Activated CD8-positive, alpha-beta T cell treated with anti-CD3 and anti-CD28 coated beads, Interleukin-2, amount 10 ng/mL, durations not matched to agents 7 days and 5 days (primary cell): ENCODE measurements at regions not wholly inside any gene's neighbourhood (a gene's known extent, or its start where the extent isn't known, plus 50 kb on each side); places are given as distances from the start of the nearest gene placed in this dataset.
"Not testable (repeated sequence)": the region's sequence is repeated elsewhere in the genome, so short reads cannot be mapped to it uniquely, and the experiment has no call there.

ENCODE experiments used
- ATAC-seq: fragments of 150-1000 bp; cut with Tn5 transposase; one replicate; pipeline ENCODE4 v1.10.0; 2021; ENCODE audit warnings: moderate library complexity
- CTCF ChIA-PET: fragments of 350-600 bp; sonication (Branson Sonifier 250); formaldehyde crosslinking; loops from one replicate; lab custom pipeline; 2021; ENCODE audit warnings: antibody characterized with exemption; lab: Charles Lee
- POLR2A ChIA-PET: fragments of 350-600 bp; sonication (Branson Sonifier 250); formaldehyde crosslinking; loops from one replicate; lab custom pipeline; 2021; ENCODE audit warnings: antibody characterized with exemption; lab: Charles Lee
- DNase-seq: peaks from one replicate; pipeline ENCODE4 v3.0.0-alpha.2; 2020
- H3K27ac Mint-ChIP-seq: one replicate; pipeline ENCODE4 v1.8.0; 2021; ENCODE audit warnings: mild to moderate bottlenecking, mixed read lengths
- H3K27me3 Mint-ChIP-seq: one replicate; pipeline ENCODE4 v1.8.0; 2021; ENCODE audit warnings: low read depth, mixed read lengths
- H3K36me3 Mint-ChIP-seq: one replicate; pipeline ENCODE4 v1.8.0; 2021; ENCODE audit warnings: low read depth, mixed read lengths
- H3K4me1 Mint-ChIP-seq: one replicate; pipeline ENCODE4 v1.8.0; 2021; ENCODE audit warnings: low read depth, mixed read lengths
- H3K4me3 Mint-ChIP-seq: one replicate; pipeline ENCODE4 v1.8.0; 2021; ENCODE audit warnings: mild to moderate bottlenecking, mixed read lengths
- H3K9me3 Mint-ChIP-seq: one replicate; pipeline ENCODE4 v1.8.0; 2022; ENCODE audit warnings: mixed read lengths; ENCODE audit not compliant: insufficient read depth

GRCh38 chr5:118107246-118107645, 881.1 kb downstream of the DTWD2 start:
- H3K36me3 Mint-ChIP-seq, DNase-seq, H3K4me3 Mint-ChIP-seq, H3K27ac Mint-ChIP-seq, ATAC-seq, POLR2A ChIA-PET, CTCF ChIA-PET, H3K9me3 Mint-ChIP-seq, H3K4me1 Mint-ChIP-seq, H3K27me3 Mint-ChIP-seq: not testable (repeated sequence)

- ATAC-seq = no peak
- no peaks in the 10 kb centered on the region for H3K9me3 Mint-ChIP-seq
- ChIA-PET POLR2A (no interaction called here), CTCF (no interaction called here)
- no peaks in the 10 kb centered on the region for H3K27me3 Mint-ChIP-seq
- H3K27ac Mint-ChIP-seq = no peak overlapping the region
- DNase-seq = no peak
- H3K36me3 Mint-ChIP-seq = no peaks in the 10 kb centered on the region
- H3K4me1 Mint-ChIP-seq = no peaks in the 10 kb centered on the region
- no peak overlapping the region for H3K4me3 Mint-ChIP-seq
Measured at GRCh38 chr5:118098716-118099115, 889.6 kb downstream of the DTWD2 start.

- ChIA-PET CTCF (no interaction called here), POLR2A (no interaction called here)
- DNase-seq (no peak), ATAC-seq (no peak)
- Mint-ChIP-seq H3K27ac (no peak overlapping the region), H3K27me3 (no peaks in the 10 kb centered on the region), H3K36me3 (no peaks in the 10 kb centered on the region), H3K4me3 (no peak overlapping the region), H3K9me3 (no peaks in the 10 kb centered on the region), H3K4me1 (no peaks in the 10 kb centered on the region)
Measured at GRCh38 chr5:118095115-118095514, 893.2 kb downstream of the DTWD2 start.

- Mint-ChIP-seq H3K4me1 (no peaks in the 10 kb centered on the region), H3K36me3 (no peaks in the 10 kb centered on the region), H3K4me3 (no peak overlapping the region), H3K27ac (no peak overlapping the region), H3K9me3 (no peaks in the 10 kb centered on the region), H3K27me3 (no peaks in the 10 kb centered on the region)
- DNase-seq = no peak
- ChIA-PET POLR2A (no interaction called here), CTCF (no interaction called here)
- no peak for ATAC-seq
Measured at GRCh38 chr5:118088448-118088847, 899.9 kb downstream of the DTWD2 start.

GRCh38 chr5:118076490-118076889, 911.9 kb downstream of the DTWD2 start:
- H3K4me3 Mint-ChIP-seq = no peak overlapping the region
- ChIA-PET CTCF (no interaction called here), POLR2A (no interaction called here)
- H3K27ac Mint-ChIP-seq = no peak overlapping the region
- no peaks in the 10 kb centered on the region for H3K36me3 Mint-ChIP-seq
- ATAC-seq (no peak), DNase-seq (no peak)
- H3K4me1 Mint-ChIP-seq = no peaks in the 10 kb centered on the region
- no peaks in the 10 kb centered on the region for H3K27me3 Mint-ChIP-seq
- peaks cover 15% of the 10 kb centered on the region for H3K9me3 Mint-ChIP-seq

GRCh38 chr5:118070041-118070440, 918.3 kb downstream of the DTWD2 start:
- Mint-ChIP-seq H3K9me3 (peaks cover 3% of the 10 kb centered on the region), H3K27ac (no peak overlapping the region), H3K27me3 (no peaks in the 10 kb centered on the region), H3K4me1 (no peaks in the 10 kb centered on the region), H3K4me3 (no peak overlapping the region), H3K36me3 (no peaks in the 10 kb centered on the region)
- ChIA-PET POLR2A (no interaction called here), CTCF (no interaction called here)
- ATAC-seq (no peak), DNase-seq (no peak)

GRCh38 chr5:118069452-118069851, 918.9 kb downstream of the DTWD2 start:
- Mint-ChIP-seq H3K4me3 (no peak overlapping the region), H3K36me3 (no peaks in the 10 kb centered on the region), H3K27me3 (no peaks in the 10 kb centered on the region), H3K4me1 (no peaks in the 10 kb centered on the region), H3K27ac (no peak overlapping the region), H3K9me3 (peaks cover 3% of the 10 kb centered on the region)
- ATAC-seq (no peak), DNase-seq (no peak)
- ChIA-PET POLR2A (no interaction called here), CTCF (no interaction called here)

- no peak for ATAC-seq
- ChIA-PET CTCF (no interaction called here), POLR2A (no interaction called here)
- H3K27ac Mint-ChIP-seq = no peak overlapping the region
- H3K36me3 Mint-ChIP-seq = no peaks in the 10 kb centered on the region
- no peak for DNase-seq
- no peaks in the 10 kb centered on the region for H3K4me1 Mint-ChIP-seq
- no peak overlapping the region for H3K4me3 Mint-ChIP-seq
- peaks cover 3% of the 10 kb centered on the region for H3K9me3 Mint-ChIP-seq
- H3K27me3 Mint-ChIP-seq = no peaks in the 10 kb centered on the region
Measured at GRCh38 chr5:118068886-118069285, 919.5 kb downstream of the DTWD2 start.

GRCh38 chr5:118063836-118064235, 924.5 kb downstream of the DTWD2 start:
- H3K4me3 Mint-ChIP-seq, H3K9me3 Mint-ChIP-seq, H3K27me3 Mint-ChIP-seq, H3K27ac Mint-ChIP-seq, DNase-seq, CTCF ChIA-PET, H3K36me3 Mint-ChIP-seq, POLR2A ChIA-PET, H3K4me1 Mint-ChIP-seq, ATAC-seq: not testable (repeated sequence)

- no peak for DNase-seq
- POLR2A ChIA-PET = no interaction called here
Measured at GRCh38 chr5:118060833-118061232, 927.5 kb downstream of the DTWD2 start.

GRCh38 chr5:118052503-118052902, 935.8 kb downstream of the DTWD2 start:
- Mint-ChIP-seq H3K36me3 (no peaks in the 10 kb centered on the region), H3K27ac (no peak overlapping the region), H3K4me3 (no peak overlapping the region), H3K27me3 (no peaks in the 10 kb centered on the region), H3K4me1 (no peaks in the 10 kb centered on the region), H3K9me3 (peaks cover 5% of the 10 kb centered on the region)
- DNase-seq (no peak), ATAC-seq (no peak)
- ChIA-PET POLR2A (no interaction called here), CTCF (no interaction called here)

More at GRCh38 chr5:118060833-118061232, 927.5 kb downstream of the DTWD2 start:
- Mint-ChIP-seq H3K36me3 (no peaks in the 10 kb centered on the region), H3K4me1 (no peaks in the 10 kb centered on the region), H3K9me3 (peaks cover 3% of the 10 kb centered on the region), H3K27me3 (no peaks in the 10 kb centered on the region), H3K27ac (no peak overlapping the region), H3K4me3 (no peak overlapping the region)
- CTCF ChIA-PET = no interaction called here
- ATAC-seq = no peak

GRCh38 chr5:118044169-118044568, 944.2 kb downstream of the DTWD2 start:
- DNase-seq (no peak), ATAC-seq (no peak)
- Mint-ChIP-seq H3K9me3 (peaks cover 8% of the 10 kb centered on the region), H3K36me3 (no peaks in the 10 kb centered on the region), H3K4me3 (no peak overlapping the region), H3K4me1 (no peaks in the 10 kb centered on the region), H3K27ac (no peak overlapping the region), H3K27me3 (no peaks in the 10 kb centered on the region)
- ChIA-PET CTCF (no interaction called here), POLR2A (no interaction called here)

- Mint-ChIP-seq H3K4me1 (no peaks in the 10 kb centered on the region), H3K27ac (no peak overlapping the region), H3K9me3 (peaks cover 6% of the 10 kb centered on the region), H3K4me3 (no peak overlapping the region), H3K36me3 (no peaks in the 10 kb centered on the region), H3K27me3 (no peaks in the 10 kb centered on the region)
- ChIA-PET CTCF (no interaction called here), POLR2A (no interaction called here)
- no peak for ATAC-seq
- DNase-seq = no peak
Measured at GRCh38 chr5:118043531-118043930, 944.8 kb downstream of the DTWD2 start.
